Right lobe of liver (tissue), 6 donors: ENCODE measurements at regions not wholly inside any gene's neighbourhood (a gene's known extent, or its start where the extent isn't known, plus 50 kb on each side); places are given as distances from the start of the nearest gene placed in this dataset.

Source experiments
- ATAC-seq, 4 donors: fragments of 200-7000 bp; cut with Tn5 transposase; one replicate each; pipeline ENCODE4 v1.9.1; 2020; ENCODE audit warnings: mild to moderate bottlenecking in 4 of 4, moderate library complexity in 4 of 4
- DNase-seq, 3 donors: peaks; one replicate each; pipeline ENCODE4 v3.0.0-alpha.2; 2020
- H3K27ac ChIP-seq, 3 donors: fragments of 200-600 bp; one replicate each; pipeline ENCODE4 v1.8.0; 2022
- H3K27me3 ChIP-seq, 2 donors: fragments of 200-600 bp; one replicate each; pipeline ENCODE4 v1.8.0; 2022
- H3K36me3 ChIP-seq, 4 donors: fragments of 200-600 bp; sonication (generic) in 1 of 4; one replicate each; pipeline versions ENCODE4 v1.5.1 to v1.8.0; 2017 to 2022; ENCODE audit warnings: control low read depth in 1 of 4
- H3K4me1 ChIP-seq, 4 donors: fragments of 200-600 bp; sonication (generic) in 1 of 4; one replicate each; pipeline versions ENCODE4 v1.5.1 to v1.8.0; 2017 to 2022; ENCODE audit warnings: control low read depth in 1 of 4
- H3K4me3 ChIP-seq, 3 donors: fragments of 200-600 bp; one replicate each; pipeline ENCODE4 v1.8.0; 2022
- H3K9me3 ChIP-seq, 4 donors: fragments of 200-600 bp; sonication (generic) in 1 of 4; one replicate each; pipeline versions ENCODE4 v1.5.1 to v1.8.0; 2017 to 2022; ENCODE audit warnings: control low read depth in 1 of 4
- CTCF ChIP-seq, 4 donors: fragments of 200-600 bp in 3 of 4; fragments of 450-650 bp in 1 of 4; IDR thresholded peaks; one replicate each; pipeline versions ENCODE4 v1.5.1 to v1.8.0; 2016 to 2022; ENCODE audit warnings: antibody characterized with exemption in 4 of 4, mild to moderate bottlenecking in 2 of 4
- POLR2A ChIP-seq: fragments of 450-650 bp; IDR thresholded peaks from one replicate; pipeline ENCODE4 v1.6.1; 2017; ENCODE audit warnings: antibody characterized with exemption, mild to moderate bottlenecking
- WGBS: methylation state at CpG from one replicate; pipeline ENCODE4 v1.1.6; 2018; ENCODE audit warnings: low coverage, low lambda C conversion rate; ENCODE audit not compliant: insufficient coverage; ENCODE audit errors: missing lambda C conversion rate; 5-methylcytosine and 5-hydroxymethylcytosine counted together
- intact Hi-C, 2 donors: fragments of 100-400 bp; cut with DNase I; formaldehyde crosslinking; loops; one replicate each; pipeline versions ENCODE4 v1.11.2 to v1.14.1; 2022
- donor health status: DM: no; HTN: yes; CAD: no.
- donor health status: DM: no; HTN: no; CAD: no.
- donor health status: DM: no; HTN: no; CAD: no.
- donor health status: DM: no; HTN: yes; CAD: no.
- donor health status: DM: no; HTN: yes; CAD: no.

DNA sequence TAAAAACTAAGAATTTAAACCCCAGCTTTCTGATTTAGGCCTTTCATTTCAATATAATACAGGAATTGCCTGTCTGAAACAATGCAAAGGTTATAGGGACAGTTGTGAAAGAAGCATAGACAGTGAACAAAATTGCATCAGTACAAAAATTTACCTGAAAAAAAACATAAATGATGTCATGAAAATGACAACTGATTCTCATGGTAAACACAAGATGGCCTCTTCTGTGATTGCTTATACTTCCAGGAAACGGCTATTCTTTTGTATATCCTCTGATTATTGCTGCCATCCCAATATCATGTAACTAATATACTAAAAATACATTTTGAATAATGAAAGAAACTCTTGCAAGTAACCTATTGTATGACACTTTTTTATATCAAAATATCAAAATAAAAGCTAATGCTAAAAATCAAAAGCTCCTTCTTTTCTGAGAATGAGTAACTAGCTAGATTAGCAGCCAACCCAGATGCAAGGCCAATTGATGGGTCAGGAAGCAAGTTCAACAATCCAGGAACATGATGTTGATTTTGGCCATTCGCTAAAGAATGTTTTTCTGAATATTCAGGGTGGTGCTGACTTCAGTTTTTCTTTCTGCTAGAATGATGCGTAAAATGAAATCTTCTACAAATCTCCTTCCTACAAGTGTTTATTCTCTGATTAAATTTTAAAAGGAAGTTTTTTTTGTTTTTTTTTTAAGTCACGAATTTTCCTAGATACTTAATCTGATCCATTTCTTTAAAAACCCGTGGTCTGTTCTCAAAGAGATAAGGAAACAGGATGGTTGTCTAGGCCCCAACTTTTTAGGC lies 83.6 kb downstream of the ALX1 start:
- no peaks in the 10 kb centered on the region for H3K9me3 ChIP-seq
- no peaks in the 10 kb centered on the region for H3K27me3 ChIP-seq
- TF ChIP-seq CTCF (IDR thresholded peaks at IDR 0.05) (no peak), POLR2A (no peak)
- no peaks in the 10 kb centered on the region for H3K36me3 ChIP-seq
- WGBS, result 29% methylated on average over 5 of the region's 5 CpGs
- DNase-seq (no peak), ATAC-seq (peak in 2 of 4 donors; percentile 36 to 47)
- H3K4me3 ChIP-seq, result no peak overlapping the region
- intact Hi-C loops, result no loop called here
- no peaks in the 10 kb centered on the region for H3K4me1 ChIP-seq
- no peak overlapping the region for H3K27ac ChIP-seq

- Histone ChIP-seq H3K9me3 (no peaks in the 10 kb centered on the region), H3K27ac (no peak overlapping the region), H3K4me1 (no peaks in the 10 kb centered on the region), H3K4me3 (no peak overlapping the region), H3K27me3 (no peaks in the 10 kb centered on the region), H3K36me3 (no peaks in the 10 kb centered on the region)
- WGBS, result 70% methylated on average over 2 of the region's 2 CpGs
- intact Hi-C loops, result no loop called here
- DNase-seq, result no peak
- ATAC-seq, result no peak
- no peak for TF ChIP-seq CTCF (IDR thresholded peaks at IDR 0.05)
- no peak for TF ChIP-seq POLR2A
These were observed 87.9 kb downstream of the ALX1 start for GRCh38 chr12:85367936-85368335.

- H3K4me1 ChIP-seq, result no peaks in the 10 kb centered on the region
- 71% methylated on average over 4 of the region's 4 CpGs for WGBS
- H3K9me3 ChIP-seq, result no peaks in the 10 kb centered on the region
- no peaks in the 10 kb centered on the region for H3K27me3 ChIP-seq
- intact Hi-C loops, result no loop called here
- H3K27ac ChIP-seq, result no peak overlapping the region
- TF ChIP-seq CTCF (IDR thresholded peaks at IDR 0.05) (no peak), POLR2A (no peak)
- H3K4me3 ChIP-seq, result no peak overlapping the region
- ATAC-seq (no peak), DNase-seq (no peak)
- H3K36me3 ChIP-seq, result no peaks in the 10 kb centered on the region
These were observed 89.5 kb downstream of the ALX1 start for GRCh38 chr12:85369365-85370154.

- TF ChIP-seq POLR2A (no peak), CTCF (IDR thresholded peaks at IDR 0.05) (no peak)
- no peaks in the 10 kb centered on the region for H3K9me3 ChIP-seq
- intact Hi-C loops, result no loop called here
- H3K36me3 ChIP-seq, result no peaks in the 10 kb centered on the region
- DNase-seq (no peak), ATAC-seq (no peak)
- WGBS, result 60% methylated on average over 4 of the region's 4 CpGs
- no peak overlapping the region for H3K4me3 ChIP-seq
- no peaks in the 10 kb centered on the region for H3K27me3 ChIP-seq
- H3K27ac ChIP-seq, result no peak overlapping the region
- no peaks in the 10 kb centered on the region for H3K4me1 ChIP-seq
These were observed 93.0 kb downstream of the ALX1 start for GRCh38 chr12:85373045-85373444.
